Superior temporal gyrus (tissue), 1 donor: ENCODE measurements at regions not wholly inside any gene's neighbourhood (a gene's known extent, or its start where the extent isn't known, plus 50 kb on each side); places are given as distances from the start of the nearest gene placed in this dataset.
"Not testable (repeated sequence)": the region's sequence is repeated elsewhere in the genome, so short reads cannot be mapped to it uniquely, and the experiment has no call there.

Source experiments
- DNase-seq: peaks from one replicate; pipeline ENCODE4 v3.0.0-alpha.2; 2016; ENCODE audit errors: extremely low spot score

GRCh38 chr14:98186140-98186539 is 1085.9 kb downstream of the BCL11B start:
- DNase-seq, result no peak

GRCh38 chr14:98187281-98187680 is 1084.7 kb downstream of the BCL11B start:
- no peak for DNase-seq

GRCh38 chr14:98189062-98189461 is 1082.9 kb downstream of the BCL11B start:
- DNase-seq, result no peak

DNA sequence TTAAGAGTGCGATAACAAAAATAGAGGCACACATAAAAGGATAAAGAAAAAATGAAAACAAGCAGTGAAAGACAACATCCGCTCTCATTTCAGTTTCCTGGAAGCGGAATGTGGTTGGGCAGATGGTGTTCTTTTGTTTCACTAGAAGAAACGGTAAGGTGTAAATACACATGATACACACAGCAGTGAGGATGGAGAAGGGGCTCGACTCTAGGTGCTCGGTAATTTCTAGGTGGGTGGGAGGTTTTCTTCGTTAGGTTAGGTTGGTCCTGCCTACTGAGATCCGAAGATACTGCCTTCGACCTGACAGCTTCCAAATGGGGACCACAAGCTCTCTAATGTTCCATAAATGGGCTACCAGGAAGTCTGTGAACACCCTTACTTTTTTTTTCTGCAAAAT is 1082.5 kb downstream of the BCL11B start:
- no peak for DNase-seq

GRCh38 chr14:98189944-98190343 is 1082.1 kb downstream of the BCL11B start:
- no peak for DNase-seq

DNA sequence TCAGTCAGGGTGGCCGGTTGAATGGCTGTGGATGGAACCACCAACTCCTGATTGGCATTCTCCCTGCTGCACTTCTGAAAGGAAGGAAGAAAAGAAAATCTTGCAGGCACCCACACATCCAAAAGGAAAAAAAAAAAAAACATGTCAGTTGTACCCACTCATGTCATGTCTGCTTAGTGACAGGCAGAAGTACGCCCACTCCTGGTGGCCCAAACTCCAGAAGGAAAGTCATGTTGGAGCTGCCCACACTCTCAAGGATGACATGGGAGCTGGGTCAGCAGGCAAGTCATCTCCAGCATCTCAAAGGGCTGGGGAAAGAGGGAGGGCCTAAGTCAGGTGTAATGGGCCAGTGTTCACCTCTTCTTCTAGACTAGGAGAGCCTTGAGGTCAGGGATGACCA is 1079.1 kb downstream of the BCL11B start:
- DNase-seq, result no peak

- no peak for DNase-seq
Observed at GRCh38 chr14:98194821-98195220, 1077.2 kb downstream of the BCL11B start.

- DNase-seq, result no peak
Observed at GRCh38 chr14:98195256-98195655, 1076.7 kb downstream of the BCL11B start.

DNA sequence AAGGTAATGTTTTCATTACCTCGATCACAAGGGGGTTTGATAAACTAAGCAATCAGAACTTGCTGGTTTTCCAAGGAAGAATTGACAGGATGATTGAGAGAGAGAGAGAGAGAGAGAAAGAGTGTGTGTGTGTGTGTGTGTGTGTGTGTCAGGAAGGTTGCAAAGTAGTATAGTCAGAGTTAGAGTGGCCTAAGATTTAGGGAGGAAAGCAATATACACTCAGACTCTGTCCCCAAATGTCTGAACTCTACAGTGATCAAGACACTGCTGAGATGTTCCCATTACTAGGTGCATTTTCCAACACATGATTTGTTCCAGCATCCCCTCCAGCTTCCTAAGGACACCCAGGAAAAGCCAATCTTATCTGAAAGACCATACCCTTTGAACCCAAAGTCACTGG is 1074.1 kb downstream of the BCL11B start:
- no peak for DNase-seq

- no peak for DNase-seq
Observed at GRCh38 chr14:98198385-98198784, 1073.6 kb downstream of the BCL11B start.

DNA sequence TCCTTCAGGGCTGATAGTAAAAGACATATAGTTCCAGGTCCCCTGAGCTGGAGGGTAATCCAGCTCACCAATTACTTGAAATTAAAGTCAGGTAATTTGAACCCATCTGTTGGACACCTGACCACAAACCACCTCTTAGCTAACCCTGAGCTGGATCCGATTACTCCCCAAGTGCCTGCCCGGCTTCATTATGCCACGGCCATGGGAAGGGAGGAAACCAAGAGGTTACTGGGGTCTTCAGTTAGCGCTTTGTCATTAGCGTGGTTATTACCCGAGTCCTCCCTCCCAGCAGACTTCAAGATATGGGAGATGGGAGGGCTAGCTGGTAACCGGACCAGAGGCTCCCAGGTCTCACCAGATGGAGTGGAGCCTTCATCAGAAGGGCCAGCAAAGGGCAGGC is 1071.4 kb downstream of the BCL11B start:
- DNase-seq, result no peak

DNA sequence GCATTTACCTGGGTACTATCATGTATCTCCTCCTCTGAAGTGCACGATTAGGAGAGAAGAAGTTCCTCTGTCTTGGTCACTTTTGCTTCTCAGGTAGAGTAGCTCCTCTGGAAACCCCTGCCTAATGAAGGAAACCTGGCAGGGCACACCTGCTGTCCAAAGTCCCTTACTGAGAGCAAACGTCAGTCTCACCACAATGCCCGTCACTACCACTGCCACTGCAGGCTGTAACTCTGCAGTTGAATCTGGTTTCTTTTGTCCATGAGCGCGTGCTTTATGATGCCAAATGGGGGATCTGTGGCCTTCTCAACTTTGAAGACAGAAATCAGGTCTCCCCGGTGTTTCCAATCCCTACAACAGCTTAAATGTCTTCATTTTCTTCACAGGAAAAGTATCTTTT is 1068.6 kb downstream of the BCL11B start:
- no peak for DNase-seq

- DNase-seq, result no peak
Observed at GRCh38 chr14:98204139-98204538, 1067.9 kb downstream of the BCL11B start.

- no peak for DNase-seq
Observed at GRCh38 chr14:98207415-98207814, 1064.6 kb downstream of the BCL11B start.

- no peak for DNase-seq
Observed at GRCh38 chr14:98208211-98208611, 1063.8 kb downstream of the BCL11B start.

- no peak for DNase-seq
Observed at GRCh38 chr14:98208943-98209342, 1063.1 kb downstream of the BCL11B start.

- DNase-seq, result no peak
Observed at GRCh38 chr14:98210045-98210672, 1061.8 kb downstream of the BCL11B start.

- no peak for DNase-seq
Observed at GRCh38 chr14:98217530-98217929, 1054.5 kb downstream of the BCL11B start.

DNA sequence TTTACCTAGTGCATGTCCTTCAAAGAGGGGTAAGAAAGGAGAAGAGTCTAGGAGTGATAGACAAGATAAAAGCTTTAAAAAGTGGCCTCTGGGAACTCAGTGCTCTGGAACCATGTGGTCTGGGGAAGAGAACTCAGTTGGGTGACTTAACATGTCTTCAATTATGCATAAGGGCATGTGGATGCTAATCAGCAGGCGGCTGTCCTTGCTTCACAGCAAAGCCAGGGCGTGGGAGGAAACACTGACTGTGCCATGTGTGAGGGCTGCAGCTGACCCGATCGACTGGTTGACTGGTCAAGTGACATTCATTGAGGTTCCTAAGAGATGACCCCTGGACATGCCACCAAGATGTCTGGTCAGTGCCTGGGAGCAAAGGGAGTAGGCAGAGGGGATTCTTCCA is 1053.8 kb downstream of the BCL11B start:
- no peak for DNase-seq

DNA sequence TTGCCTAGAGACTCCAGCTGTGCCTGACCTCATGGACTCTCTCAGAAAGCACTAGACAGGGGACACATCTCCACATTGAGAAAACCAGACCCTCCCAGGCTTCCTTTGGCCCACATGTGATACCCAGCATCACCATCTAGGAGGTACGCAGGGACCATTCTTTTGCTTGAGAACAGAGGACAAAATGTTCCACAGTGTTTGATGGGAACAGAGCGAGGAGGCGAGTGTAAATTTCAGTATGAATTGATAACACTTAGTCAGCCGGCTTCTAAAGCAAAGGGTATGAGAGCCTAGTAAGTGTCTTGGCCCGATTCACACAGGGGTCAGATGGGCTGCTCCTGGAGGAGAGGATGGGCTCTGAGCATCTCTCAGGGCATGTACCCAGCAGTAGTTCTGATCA is 1052.4 kb downstream of the BCL11B start:
- no peak for DNase-seq

DNA sequence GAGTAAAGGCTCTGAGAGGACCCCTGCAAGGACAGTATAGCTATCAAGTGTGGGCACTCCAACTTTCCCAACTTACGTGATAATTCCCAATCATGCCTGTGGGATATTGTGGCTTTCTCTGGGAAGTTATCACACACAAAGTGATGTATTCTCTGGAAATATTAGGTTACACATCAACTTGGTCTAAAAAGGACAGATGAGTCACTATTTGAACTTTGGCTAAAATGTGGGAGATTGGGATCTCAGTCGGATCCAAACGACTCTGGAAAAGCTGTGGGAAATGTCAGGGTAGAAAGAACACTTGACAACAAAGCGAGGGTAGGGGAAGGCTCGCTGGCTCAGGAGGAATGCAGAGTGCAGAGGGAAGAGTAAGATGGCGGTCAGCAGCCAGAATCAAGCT is 1048.9 kb downstream of the BCL11B start:
- DNase-seq, result no peak

DNA sequence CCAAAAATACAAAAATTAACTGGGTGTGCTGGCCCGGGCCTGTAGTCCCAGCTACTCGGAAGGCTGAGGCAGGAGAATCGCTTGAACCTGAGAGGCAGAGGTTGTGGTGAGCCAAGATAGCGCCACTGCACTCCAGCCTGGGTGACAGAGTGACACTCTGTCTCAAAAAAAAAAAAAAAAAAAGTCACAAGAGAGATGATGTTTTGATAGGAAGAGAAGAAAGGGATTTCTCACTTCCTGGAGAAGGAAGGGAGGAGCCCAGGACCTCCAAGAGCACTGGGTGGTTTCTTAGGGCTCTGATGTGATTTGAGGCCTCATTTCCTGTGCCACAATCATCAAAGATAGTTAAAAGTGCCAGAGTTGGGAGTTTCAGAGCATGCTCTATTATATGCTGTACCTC is 1048.3 kb downstream of the BCL11B start:
- DNase-seq, result not testable (repeated sequence)

- DNase-seq, result no peak
Observed at GRCh38 chr14:98226411-98226810, 1045.6 kb downstream of the BCL11B start.

DNA sequence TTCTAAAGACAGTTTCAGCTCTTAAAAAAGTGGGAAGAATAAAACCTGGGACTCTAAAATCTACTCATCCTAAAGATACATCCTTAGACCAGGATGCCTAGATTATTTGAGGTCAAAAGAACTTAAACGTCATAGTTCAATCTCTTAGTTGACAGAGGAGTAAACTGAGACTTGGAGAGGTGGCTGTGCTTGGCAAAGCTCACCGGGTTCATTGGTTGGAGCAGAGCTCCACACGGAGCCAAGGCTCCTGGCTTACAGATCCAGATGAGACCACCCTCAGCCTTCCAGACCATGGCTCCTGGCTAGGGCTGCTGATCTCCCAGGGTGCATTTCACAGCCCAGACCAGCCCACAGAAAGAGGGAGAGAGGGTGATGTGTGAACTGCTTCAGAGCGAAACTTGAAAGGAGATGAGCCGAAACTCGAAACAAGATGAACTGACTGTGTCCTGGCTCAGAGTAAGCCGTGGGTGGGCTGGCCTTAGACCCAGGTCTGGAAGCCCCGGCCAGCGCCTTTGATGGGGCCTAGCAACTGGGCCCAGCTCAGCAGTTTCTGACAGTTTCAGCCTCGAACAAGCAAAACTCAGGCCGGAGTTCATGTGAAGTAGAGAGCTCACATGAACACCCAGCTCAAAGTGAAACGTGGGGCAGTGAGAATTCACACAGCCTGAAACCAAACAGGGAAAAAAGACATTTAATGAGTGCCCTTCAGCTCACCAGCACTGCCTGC is 1044.8 kb downstream of the BCL11B start:
- DNase-seq, result no peak
